HCT116 (cell line): ENCODE measurements at regions not wholly inside any gene's neighbourhood (a gene's known extent, or its start where the extent isn't known, plus 50 kb on each side); places are given as distances from the start of the nearest gene placed in this dataset.

ENCODE experiments used
- EZH2 ChIP-seq: fragments of 200-600 bp; sonication (generic); IDR thresholded peaks from 2 replicates; pipeline ENCODE4 v1.6.1; 2017; ENCODE audit warnings: antibody characterized with exemption, mixed run types
- RAD21 ChIP-seq: IDR thresholded peaks from 2 replicates; pipeline ENCODE4 v1.6.1; 2012; ENCODE audit warnings: low read depth, mild to moderate bottlenecking
- TF ChIP-seq, protein P1 (sequence below): IDR thresholded peaks from 2 replicates; pipeline ENCODE4 v1.6.1; 2012; ENCODE audit warnings: low read depth

DNA sequence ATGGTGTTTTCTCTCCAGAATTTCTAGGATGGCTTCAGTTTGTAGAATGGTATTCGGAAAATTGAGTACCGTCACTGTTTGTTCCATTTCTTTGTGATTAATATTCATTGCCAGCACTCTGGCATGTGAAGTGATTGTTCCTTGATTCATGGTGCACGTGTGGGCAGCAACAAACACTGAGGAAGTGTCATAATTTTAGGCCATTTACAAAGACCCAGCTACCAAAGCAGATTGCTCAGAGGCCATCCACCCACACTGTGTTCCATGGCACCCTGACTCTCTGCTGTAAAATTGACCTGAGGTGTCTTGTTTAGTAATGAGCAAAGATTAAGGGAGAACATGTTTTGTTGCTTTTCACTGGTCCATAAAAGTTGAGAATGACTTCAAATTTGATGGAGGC is 250.9 kb upstream of the FMN2 start:
- TF ChIP-seq, protein P1, sequence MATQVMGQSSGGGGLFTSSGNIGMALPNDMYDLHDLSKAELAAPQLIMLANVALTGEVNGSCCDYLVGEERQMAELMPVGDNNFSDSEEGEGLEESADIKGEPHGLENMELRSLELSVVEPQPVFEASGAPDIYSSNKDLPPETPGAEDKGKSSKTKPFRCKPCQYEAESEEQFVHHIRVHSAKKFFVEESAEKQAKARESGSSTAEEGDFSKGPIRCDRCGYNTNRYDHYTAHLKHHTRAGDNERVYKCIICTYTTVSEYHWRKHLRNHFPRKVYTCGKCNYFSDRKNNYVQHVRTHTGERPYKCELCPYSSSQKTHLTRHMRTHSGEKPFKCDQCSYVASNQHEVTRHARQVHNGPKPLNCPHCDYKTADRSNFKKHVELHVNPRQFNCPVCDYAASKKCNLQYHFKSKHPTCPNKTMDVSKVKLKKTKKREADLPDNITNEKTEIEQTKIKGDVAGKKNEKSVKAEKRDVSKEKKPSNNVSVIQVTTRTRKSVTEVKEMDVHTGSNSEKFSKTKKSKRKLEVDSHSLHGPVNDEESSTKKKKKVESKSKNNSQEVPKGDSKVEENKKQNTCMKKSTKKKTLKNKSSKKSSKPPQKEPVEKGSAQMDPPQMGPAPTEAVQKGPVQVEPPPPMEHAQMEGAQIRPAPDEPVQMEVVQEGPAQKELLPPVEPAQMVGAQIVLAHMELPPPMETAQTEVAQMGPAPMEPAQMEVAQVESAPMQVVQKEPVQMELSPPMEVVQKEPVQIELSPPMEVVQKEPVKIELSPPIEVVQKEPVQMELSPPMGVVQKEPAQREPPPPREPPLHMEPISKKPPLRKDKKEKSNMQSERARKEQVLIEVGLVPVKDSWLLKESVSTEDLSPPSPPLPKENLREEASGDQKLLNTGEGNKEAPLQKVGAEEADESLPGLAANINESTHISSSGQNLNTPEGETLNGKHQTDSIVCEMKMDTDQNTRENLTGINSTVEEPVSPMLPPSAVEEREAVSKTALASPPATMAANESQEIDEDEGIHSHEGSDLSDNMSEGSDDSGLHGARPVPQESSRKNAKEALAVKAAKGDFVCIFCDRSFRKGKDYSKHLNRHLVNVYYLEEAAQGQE = no peak
- no peak for TF ChIP-seq RAD21
- TF ChIP-seq EZH2 = no peak
